IMR-90 (cell line): ENCODE measurements at regions not wholly inside any gene's neighbourhood (a gene's known extent, or its start where the extent isn't known, plus 50 kb on each side); places are given as distances from the start of the nearest gene placed in this dataset.

Experiments used
- ATAC-seq: fragments of 200-7000 bp; cut with Tn5 transposase; 2 replicates; pipeline ENCODE4 v1.9.1; 2020; ENCODE audit warnings: low read depth, mild to moderate bottlenecking, moderate library complexity
- BruUV-seq: library from RNA; stranded (reverse); fragments of 400-500 nt; replicated peaks from 2 replicates; lab custom pipeline; 2021; lab: Mats Ljungman, UMichigan
- CTCF ChIA-PET: fragments of 300-600 bp; formaldehyde crosslinking; extraction: SDS; loops from one replicate; lab custom pipeline; 2021; ENCODE audit warnings: antibody characterized with exemption; lab: Yijun Ruan, JAX
- POLR2A ChIA-PET: fragments of 300-600 bp; sonication (Branson Sonifier 250); formaldehyde crosslinking; loops from one replicate; lab custom pipeline; 2022; ENCODE audit warnings: antibody characterized with exemption; ENCODE audit not compliant: unreplicated experiment; lab: Charles Lee
- DNase-seq: peaks from one replicate; pipeline ENCODE4 v3.0.0; 2013
- H2AFZ ChIP-seq: replicated peaks from 2 replicates; pipeline ENCODE3; 2013; ENCODE audit warnings: low read length, mild to moderate bottlenecking; ENCODE audit not compliant: poor library complexity
- H2AK5ac ChIP-seq: 2 replicates; pipeline ENCODE4 v1.6.1; 2013; ENCODE audit warnings: low read depth, low read length, inconsistent platforms
- H2AK9ac ChIP-seq: replicated peaks from 2 replicates; pipeline ENCODE3; 2013; ENCODE audit warnings: mild to moderate bottlenecking, low read depth, low read length, moderate library complexity; ENCODE audit not compliant: poor library complexity
- H2BK120ac ChIP-seq: 2 replicates; pipeline ENCODE4 v1.6.1; 2013; ENCODE audit warnings: low read depth, low read length, inconsistent platforms
- H2BK15ac ChIP-seq: 3 replicates; pipeline ENCODE4 v1.6.1; 2013; ENCODE audit warnings: low read depth, low read length, inconsistent platforms
- H2BK20ac ChIP-seq: 2 replicates; pipeline ENCODE4 v1.6.1; 2013; ENCODE audit warnings: low read depth, mild to moderate bottlenecking, inconsistent platforms, low read length, moderate library complexity
- H2BK5ac ChIP-seq: 2 replicates; pipeline ENCODE4 v1.6.1; 2013; ENCODE audit warnings: mild to moderate bottlenecking, low read depth, low read length, inconsistent platforms; ENCODE audit not compliant: poor library complexity, severe bottlenecking
- H3K14ac ChIP-seq: replicated peaks from 2 replicates; pipeline ENCODE4 v1.6.1; 2013; ENCODE audit warnings: low read depth, low read length, inconsistent platforms
- H3K18ac ChIP-seq: 2 replicates; pipeline ENCODE4 v1.6.1; 2013; ENCODE audit warnings: low read depth, low read length, control low read depth
- H3K23ac ChIP-seq: 2 replicates; pipeline ENCODE4 v1.6.1; 2013; ENCODE audit warnings: low read depth, low read length, inconsistent platforms
- H3K27ac ChIP-seq: 2 replicates; pipeline ENCODE4 v1.5.1; 2013; ENCODE audit warnings: mild to moderate bottlenecking, control low read depth, low read length; ENCODE audit not compliant: insufficient read depth
- H3K27me3 ChIP-seq: 2 replicates; pipeline ENCODE4 v1.6.1; 2013; ENCODE audit warnings: low read length; ENCODE audit not compliant: control insufficient read depth, insufficient read depth
- H3K36me3 ChIP-seq: 2 replicates; pipeline ENCODE4 v1.6.1; 2013; ENCODE audit warnings: low read length, mixed read lengths; ENCODE audit not compliant: control insufficient read depth, insufficient read depth
- H3K4ac ChIP-seq: 2 replicates; pipeline ENCODE4 v1.6.1; 2013; ENCODE audit warnings: low read depth, low read length, inconsistent platforms
- H3K4me1 ChIP-seq: 2 replicates; pipeline ENCODE4 v1.6.1; 2013; ENCODE audit warnings: low read length, mixed read lengths; ENCODE audit not compliant: control insufficient read depth, insufficient read depth
- H3K4me2 ChIP-seq: 2 replicates; pipeline ENCODE4 v1.6.1; 2013; ENCODE audit warnings: low read depth, mild to moderate bottlenecking, control low read depth, low read length, moderate library complexity
- H3K4me3 ChIP-seq: 2 replicates; pipeline ENCODE4 v1.5.1; 2013; ENCODE audit warnings: low read depth, mild to moderate bottlenecking, control low read depth, low read length, moderate library complexity; ENCODE audit not compliant: insufficient read depth
- H3K56ac ChIP-seq: 2 replicates; pipeline ENCODE4 v1.6.1; 2013; ENCODE audit warnings: low read length, inconsistent platforms; ENCODE audit not compliant: insufficient read depth; ENCODE audit errors: extremely low read depth
- H3K79me1 ChIP-seq, 2 experiments: 2 replicates each; pipeline ENCODE4 v1.6.1; 2013; ENCODE audit warnings: low read length in 2 of 2, inconsistent platforms in 1 of 2, low read depth in 1 of 2
- H3K9ac ChIP-seq: 2 replicates; pipeline ENCODE4 v1.6.1; 2013; ENCODE audit warnings: low read depth, low read length, control low read depth
- H3K9me1 ChIP-seq: 2 replicates; pipeline ENCODE4 v1.6.1; 2013; ENCODE audit warnings: low read length, inconsistent platforms; ENCODE audit not compliant: insufficient read depth
- H3K9me3 ChIP-seq: 2 replicates; pipeline ENCODE4 v1.6.1; 2013; ENCODE audit warnings: low read length; ENCODE audit not compliant: control insufficient read depth, insufficient read depth
- H4K20me1 ChIP-seq: 2 replicates; pipeline ENCODE4 v1.6.1; 2013; ENCODE audit warnings: low read length, inconsistent platforms; ENCODE audit not compliant: insufficient read depth
- H4K5ac ChIP-seq: 2 replicates; pipeline ENCODE4 v1.6.1; 2013; ENCODE audit warnings: mild to moderate bottlenecking, low read depth, low read length, control low read depth
- H4K8ac ChIP-seq, 2 experiments: 2 replicates each; pipeline ENCODE4 v1.6.1; 2013; ENCODE audit warnings: low read depth in 2 of 2, low read length in 2 of 2, control low read depth in 1 of 2, inconsistent platforms in 1 of 2
- H4K91ac ChIP-seq: 2 replicates; pipeline ENCODE4 v1.6.1; 2013; ENCODE audit warnings: low read depth, low read length, inconsistent platforms; ENCODE audit not compliant: insufficient read depth
- CHD1 ChIP-seq: IDR thresholded peaks from 2 replicates; pipeline ENCODE4 v1.6.1; 2012; ENCODE audit warnings: low read depth, low read length, improper control_type of control experiment
- MAFK ChIP-seq: IDR thresholded peaks from 2 replicates; pipeline ENCODE4 v1.6.1; 2012; ENCODE audit warnings: low read depth, low read length, improper control_type of control experiment
- SMC3 ChIP-seq: fragments of 150-350 bp; IDR thresholded peaks from 2 replicates; pipeline ENCODE4 v1.6.1; 2016; ENCODE audit warnings: low read depth, mild to moderate bottlenecking, antibody characterized with exemption, low read length, moderate library complexity
- WGBS, 2 experiments: methylation state at CpG; one replicate each; pipeline versions ENCODE4 v1.1.5 to v1.1.7; 2013; ENCODE audit warnings: missing lambda C conversion rate in 2 of 2; ENCODE audit not compliant: insufficient read length in 1 of 2; ENCODE audit errors: extremely low coverage in 2 of 2; 5-methylcytosine and 5-hydroxymethylcytosine counted together
- dilution Hi-C: fragments of 300-500 bp; cut with HindIII; formaldehyde crosslinking; loops from one replicate; pipeline ENCODE4 v1.14.3; 2018; ENCODE audit warnings: low sequenced_read_pairs; ENCODE audit not compliant: unreplicated experiment
- in situ Hi-C: fragments of 300-500 bp; cut with MboI; formaldehyde crosslinking; loops from 3 replicates; pipeline ENCODE4 v1.14.3; 2019; ENCODE audit warnings: low sequenced_read_pairs, inconsistent platforms, mixed read lengths
- intact Hi-C: fragments of 100-400 bp; cut with micrococcal nuclease; formaldehyde crosslinking; loops from 2 replicates; pipeline ENCODE4 v1.10.0; 2022
- TF ChIP-seq, protein P1 (sequence below): fragments of 150-350 bp; IDR thresholded peaks from 2 replicates; pipeline ENCODE4 v1.6.1; 2016; ENCODE audit warnings: low read depth, mild to moderate bottlenecking, low read length, moderate library complexity, borderline replicate concordance

DNA sequence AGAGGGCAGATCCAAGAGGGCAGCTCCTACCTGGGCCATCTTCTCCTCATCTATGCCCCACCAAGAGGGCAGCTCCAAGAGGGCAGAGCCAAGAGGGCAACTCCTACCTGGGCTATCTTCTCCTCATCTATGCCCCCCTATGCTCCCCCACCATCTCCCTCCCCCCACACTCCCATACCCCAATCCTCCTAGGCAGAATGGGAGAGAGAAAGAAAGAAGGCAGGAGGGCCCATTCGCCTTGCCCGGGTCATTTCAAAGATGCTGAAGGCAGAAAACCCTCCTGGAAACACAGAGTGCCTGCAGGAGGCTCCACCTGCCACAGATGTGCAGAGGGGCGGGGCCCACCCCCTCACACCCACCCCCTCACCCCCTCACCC lies 78.5 kb downstream of the BUD13 start:
- Histone ChIP-seq H3K23ac (no peak overlapping the region), H3K14ac (no peak overlapping the region), H3K27ac (no peak overlapping the region), H3K56ac (no peak overlapping the region), H3K4me1 (no peaks in the 10 kb centered on the region), H3K79me1 (no peaks in the 10 kb centered on the region), H3K4ac (no peak overlapping the region), H3K27me3 (peaks cover 18% of the 10 kb centered on the region), H2BK20ac (no peak overlapping the region), H3K4me2 (no peak overlapping the region), H4K91ac (no peak overlapping the region), H3K9me1 (0 out of 2 replicates have a peak, but pooled peaks cover 2% of the 10 kb centered on the region), H4K5ac (no peak overlapping the region), H2AK9ac (no peak overlapping the region), H4K20me1 (no peaks in the 10 kb centered on the region; the same call in 1 of the 2 replicates), H2BK120ac (no peak overlapping the region), H2BK15ac (no peak overlapping the region), H2BK5ac (no peak overlapping the region), H3K4me3 (no peak overlapping the region), H3K9me3 (no peaks in the 10 kb centered on the region), H3K9ac (no peak overlapping the region), H3K36me3 (no peaks in the 10 kb centered on the region), H2AK5ac (no peak overlapping the region), H3K18ac (no peak overlapping the region), H4K8ac (no peak overlapping the region), H2AFZ (no peak overlapping the region)
- no CpG with 5 or more reads among the region's 3 CpGs for WGBS, 2 experiments
- ChIA-PET CTCF (no interaction called here), POLR2A (no interaction called here)
- TF ChIP-seq CHD1, result no peak
- TF ChIP-seq MAFK, result no peak
- no peak for TF ChIP-seq SMC3
- TF ChIP-seq, protein P1, sequence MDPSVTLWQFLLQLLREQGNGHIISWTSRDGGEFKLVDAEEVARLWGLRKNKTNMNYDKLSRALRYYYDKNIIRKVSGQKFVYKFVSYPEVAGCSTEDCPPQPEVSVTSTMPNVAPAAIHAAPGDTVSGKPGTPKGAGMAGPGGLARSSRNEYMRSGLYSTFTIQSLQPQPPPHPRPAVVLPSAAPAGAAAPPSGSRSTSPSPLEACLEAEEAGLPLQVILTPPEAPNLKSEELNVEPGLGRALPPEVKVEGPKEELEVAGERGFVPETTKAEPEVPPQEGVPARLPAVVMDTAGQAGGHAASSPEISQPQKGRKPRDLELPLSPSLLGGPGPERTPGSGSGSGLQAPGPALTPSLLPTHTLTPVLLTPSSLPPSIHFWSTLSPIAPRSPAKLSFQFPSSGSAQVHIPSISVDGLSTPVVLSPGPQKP, result no peak
- DNase-seq (no peak), ATAC-seq (no peak)
- no TSS peak for BruUV-seq
- dilution Hi-C loops (no loop called here), intact Hi-C loops (no loop called here), in situ Hi-C loops (loop anchor here (25.0 kb wide), 1 partner anchor 1357 kb away; no protein-coding TSS in a partner anchor)
